DOHH2 (cell line): ENCODE measurements at regions not wholly inside any gene's neighbourhood (a gene's known extent, or its start where the extent isn't known, plus 50 kb on each side); places are given as distances from the start of the nearest gene placed in this dataset.
"Not testable (repeated sequence)": the region's sequence is repeated elsewhere in the genome, so short reads cannot be mapped to it uniquely, and the experiment has no call there.

Source experiments
- CTCF ChIP-seq: fragments of 200-600 bp; sonication (generic); IDR thresholded peaks from one replicate; pipeline ENCODE4 v1.5.1; 2014; ENCODE audit warnings: antibody characterized with exemption, mild to moderate bottlenecking, low read depth, low read length; ENCODE audit not compliant: poor library complexity, severe bottlenecking
- EZH2phosphoT487 ChIP-seq: fragments of 200-600 bp; sonication (generic); IDR thresholded peaks from 2 replicates; pipeline ENCODE4 v1.6.1; 2017; ENCODE audit warnings: borderline replicate concordance, mild to moderate bottlenecking, antibody characterized with exemption, low read length, moderate library complexity, mixed read lengths

GRCh38 chr5:177857642-177858200 is 75.0 kb upstream of the FAM153A start:
- TF ChIP-seq CTCF, EZH2phosphoT487: not testable (repeated sequence)
